HepG2 (cell line): ENCODE measurements at regions not wholly inside any gene's neighbourhood (a gene's known extent, or its start where the extent isn't known, plus 50 kb on each side); places are given as distances from the start of the nearest gene placed in this dataset.

Experiments
- ATAC-seq: fragments of 200-7000 bp; cut with Tn5 transposase; 3 replicates; pipeline ENCODE4 v1.9.1; 2020; ENCODE audit warnings: mild to moderate bottlenecking, moderate library complexity
- BruUV-seq: library from RNA; stranded (reverse); fragments of 400-500 nt; replicated peaks from 2 replicates; lab custom pipeline; 2021; lab: Mats Ljungman, UMichigan
- CTCF ChIA-PET: fragments of 300-600 bp; formaldehyde crosslinking; extraction: SDS; loops from one replicate; lab custom pipeline; 2021; ENCODE audit warnings: low total read pairs, inconsistent platforms, low intra/inter-chr PET ratio; lab: Yijun Ruan, JAX
- POLR2A ChIA-PET: fragments of 350-600 bp; sonication (Branson Sonifier 250); formaldehyde crosslinking; loops from one replicate; lab custom pipeline; 2020; ENCODE audit warnings: antibody characterized with exemption, inconsistent platforms; lab: Yijun Ruan, JAX
- DNase-seq: peaks from one replicate; pipeline ENCODE4 v3.0.0-alpha.2; 2015; ENCODE audit warnings: low spot score
- FAIRE-seq: peaks from 3 replicates; lab custom pipeline; 2011; peaks lifted over from hg19 to GRCh38; lab: Jason Lieb, UNC
- H2AFZ ChIP-seq: one replicate; pipeline ENCODE4 v1.6.1; 2011; ENCODE audit warnings: low read length, inconsistent platforms
- H3K27ac ChIP-seq: fragments of 300-600 bp; 3 replicates; pipeline ENCODE4 v1.8.0; 2011; ENCODE audit warnings: mixed run types, mild to moderate bottlenecking, mixed read lengths, low read length, inconsistent platforms; ENCODE audit not compliant: insufficient read depth; ENCODE audit errors: extremely low read length
- H3K27me3 ChIP-seq, 2 experiments: fragments of 200-600 bp in 1 of 2; 2 replicates in 1 of 2; 3 replicates in 1 of 2; pipeline versions ENCODE4 v1.6.0 to v1.8.0; 2011; ENCODE audit warnings: low read length in 2 of 2, mild to moderate bottlenecking in 2 of 2, moderate library complexity in 2 of 2, inconsistent platforms in 1 of 2; ENCODE audit not compliant: insufficient read depth in 2 of 2, control insufficient read depth in 1 of 2
- H3K36me3 ChIP-seq, 2 experiments: fragments of 200-600 bp in 1 of 2; replicated peaks in 1 of 2; 2 replicates in 1 of 2; 3 replicates in 1 of 2; pipeline versions ENCODE4 v1.5.1 to v1.8.0; 2011; ENCODE audit warnings: low read length in 2 of 2, inconsistent platforms in 1 of 2; ENCODE audit not compliant: insufficient read depth in 2 of 2, control insufficient read depth in 1 of 2
- H3K4me1 ChIP-seq: 2 replicates; pipeline ENCODE4 v1.5.1; 2012; ENCODE audit warnings: low read length, inconsistent platforms; ENCODE audit not compliant: insufficient read depth
- H3K4me2 ChIP-seq: 2 replicates; pipeline ENCODE4 v1.6.0; 2011; ENCODE audit warnings: low read depth, low read length, inconsistent platforms
- H3K4me3 ChIP-seq, 3 experiments: fragments of 200-600 bp in 1 of 3; sonication (generic), shearing (Covaris generic) in 1 of 3; replicated peaks in 1 of 3; 2 replicates each; pipeline ENCODE4 v1.5.1; 2011 to 2016; ENCODE audit warnings: low read length in 3 of 3, inconsistent platforms in 2 of 3, low read depth in 2 of 3, mild to moderate bottlenecking in 2 of 3, control low read depth in 1 of 3, mixed read lengths in 1 of 3; ENCODE audit not compliant: insufficient read depth in 1 of 3
- H3K79me2 ChIP-seq: one replicate; pipeline ENCODE4 v1.6.1; 2011; ENCODE audit warnings: low read length, inconsistent platforms; ENCODE audit not compliant: insufficient read depth
- H3K9ac ChIP-seq: 2 replicates; pipeline ENCODE4 v1.6.0; 2011; ENCODE audit warnings: mild to moderate bottlenecking, low read depth, low read length, inconsistent platforms; ENCODE audit not compliant: insufficient read depth
- H3K9me3 ChIP-seq: 2 replicates; pipeline ENCODE4 v1.5.1; 2012; ENCODE audit warnings: mild to moderate bottlenecking, low read length
- H4K20me1 ChIP-seq: 2 replicates; pipeline ENCODE4 v1.6.0; 2011; ENCODE audit warnings: inconsistent platforms, mild to moderate bottlenecking, low read length, moderate library complexity; ENCODE audit not compliant: insufficient read depth
- KDM1A ChIP-seq: IDR thresholded peaks from 2 replicates; pipeline ENCODE4 v1.6.1; 2016; ENCODE audit warnings: missing compliant biosample characterization
- LCORL ChIP-seq, 2 experiments: fragments of 450-650 bp in 1 of 2; sonication (generic) in 1 of 2; formaldehyde crosslinking in 1 of 2; IDR thresholded peaks; 2 replicates each; pipeline versions ENCODE4 v1.5.0 to v1.6.1; 2017 to 2020; ENCODE audit warnings: antibody characterized with exemption in 1 of 2, missing genetic modification reagents in 1 of 2
- MTA1 ChIP-seq: sonication (generic); formaldehyde crosslinking; IDR thresholded peaks from 2 replicates; pipeline ENCODE4 v1.4.0; 2020; ENCODE audit warnings: missing genetic modification reagents, mild to moderate bottlenecking, borderline replicate concordance
- YY1 ChIP-seq: IDR thresholded peaks from 2 replicates; pipeline ENCODE4 v1.6.1; 2011; ENCODE audit warnings: low read length, low read depth, moderate library complexity, mild to moderate bottlenecking; ENCODE audit not compliant: insufficient read depth, insufficient replicate concordance
- ZNF180 ChIP-seq: sonication (generic); formaldehyde crosslinking; IDR thresholded peaks from 2 replicates; pipeline ENCODE4 v1.4.0; 2020; ENCODE audit warnings: low read depth, missing genetic modification reagents, borderline replicate concordance
- ZNF317 ChIP-seq: sonication (generic); formaldehyde crosslinking; IDR thresholded peaks from 2 replicates; pipeline ENCODE4 v1.5.0; 2020; ENCODE audit warnings: mild to moderate bottlenecking, missing genetic modification reagents
- WGBS: methylation state at CpG from one replicate; pipeline ENCODE4 v1.1.6; 2017; ENCODE audit warnings: low lambda C conversion rate; 5-methylcytosine and 5-hydroxymethylcytosine counted together
- in situ Hi-C: cut with HindIII; loops from 2 replicates; pipeline ENCODE4 v1.10.0; 2017; ENCODE audit warnings: low pct_unique_long_range_greater_than_20kb; ENCODE audit not compliant: extremely low pct_ligation_motif_present
- intact Hi-C: fragments of 100-400 bp; cut with micrococcal nuclease; formaldehyde crosslinking; loops from one replicate; pipeline ENCODE4 v1.10.0; 2022; ENCODE audit not compliant: unreplicated experiment
- TF ChIP-seq, protein P1 (sequence below): sonication (generic); formaldehyde crosslinking; IDR thresholded peaks from 2 replicates; pipeline ENCODE4 v1.4.0; 2020; ENCODE audit warnings: missing genetic modification reagents
- TF ChIP-seq, protein P2 (sequence below): sonication (generic); formaldehyde crosslinking; IDR thresholded peaks from 2 replicates; pipeline ENCODE4 v1.9.0; 2022; ENCODE audit warnings: missing genetic modification reagents, mild to moderate bottlenecking, borderline replicate concordance

DNA sequence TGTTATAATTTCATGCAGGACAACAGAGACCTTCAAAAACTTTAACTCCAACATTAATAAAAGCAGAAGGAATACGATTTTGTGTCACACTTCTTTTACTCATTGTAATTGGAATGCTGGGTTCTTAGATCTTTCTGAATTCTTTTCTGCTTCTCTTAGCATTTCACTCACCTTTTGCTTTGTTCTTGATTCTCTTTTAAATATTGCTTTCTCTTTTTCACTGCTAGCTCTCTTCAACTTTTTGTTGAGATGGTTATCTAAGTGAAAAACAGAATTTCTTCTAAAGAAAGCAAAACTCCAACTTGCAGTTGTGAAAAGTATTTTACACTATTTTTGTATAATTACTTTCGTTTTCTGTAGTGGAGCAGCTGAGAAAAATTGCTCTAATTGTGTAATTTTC, 212.6 kb upstream of the KIF2A start:
- Histone ChIP-seq H3K4me1 (no peaks in the 10 kb centered on the region), H3K79me2 (no peaks in the 10 kb centered on the region), H2AFZ (no peak overlapping the region), H3K4me2 (no peak overlapping the region), H3K36me3 (no peaks in the 10 kb centered on the region), H3K27me3 (no peaks in the 10 kb centered on the region; a peak in 1 of 5 replicates), H3K9me3 (no peaks in the 10 kb centered on the region)
- intact Hi-C loops, result loop anchor here (10.0 kb wide), 1 partner anchor 1259 kb away; no protein-coding TSS in a partner anchor
- BruUV-seq, result no TSS peak
- in situ Hi-C loops, result no loop called here
- DNase-seq (no peak), FAIRE-seq (no peak), ATAC-seq (no peak)
- WGBS, result 0% methylated on average over 2 of the region's 2 CpGs
- CTCF ChIA-PET, result no interaction called here
- TF ChIP-seq KDM1A (no peak), ZNF180 (CRISPR knock-in tag) (no peak), YY1 (no peak), ZNF317 (CRISPR knock-in tag) (no peak), MTA1 (CRISPR knock-in tag) (no peak), LCORL (IDR thresholded peaks at IDR 0.05) (no peak), LCORL (CRISPR knock-in tag; IDR thresholded peaks at IDR 0.05) (no peak)
- TF ChIP-seq, protein P1, sequence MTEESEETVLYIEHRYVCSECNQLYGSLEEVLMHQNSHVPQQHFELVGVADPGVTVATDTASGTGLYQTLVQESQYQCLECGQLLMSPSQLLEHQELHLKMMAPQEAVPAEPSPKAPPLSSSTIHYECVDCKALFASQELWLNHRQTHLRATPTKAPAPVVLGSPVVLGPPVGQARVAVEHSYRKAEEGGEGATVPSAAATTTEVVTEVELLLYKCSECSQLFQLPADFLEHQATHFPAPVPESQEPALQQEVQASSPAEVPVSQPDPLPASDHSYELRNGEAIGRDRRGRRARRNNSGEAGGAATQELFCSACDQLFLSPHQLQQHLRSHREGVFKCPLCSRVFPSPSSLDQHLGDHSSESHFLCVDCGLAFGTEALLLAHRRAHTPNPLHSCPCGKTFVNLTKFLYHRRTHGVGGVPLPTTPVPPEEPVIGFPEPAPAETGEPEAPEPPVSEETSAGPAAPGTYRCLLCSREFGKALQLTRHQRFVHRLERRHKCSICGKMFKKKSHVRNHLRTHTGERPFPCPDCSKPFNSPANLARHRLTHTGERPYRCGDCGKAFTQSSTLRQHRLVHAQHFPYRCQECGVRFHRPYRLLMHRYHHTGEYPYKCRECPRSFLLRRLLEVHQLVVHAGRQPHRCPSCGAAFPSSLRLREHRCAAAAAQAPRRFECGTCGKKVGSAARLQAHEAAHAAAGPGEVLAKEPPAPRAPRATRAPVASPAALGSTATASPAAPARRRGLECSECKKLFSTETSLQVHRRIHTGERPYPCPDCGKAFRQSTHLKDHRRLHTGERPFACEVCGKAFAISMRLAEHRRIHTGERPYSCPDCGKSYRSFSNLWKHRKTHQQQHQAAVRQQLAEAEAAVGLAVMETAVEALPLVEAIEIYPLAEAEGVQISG, result no peak
- TF ChIP-seq, protein P2, sequence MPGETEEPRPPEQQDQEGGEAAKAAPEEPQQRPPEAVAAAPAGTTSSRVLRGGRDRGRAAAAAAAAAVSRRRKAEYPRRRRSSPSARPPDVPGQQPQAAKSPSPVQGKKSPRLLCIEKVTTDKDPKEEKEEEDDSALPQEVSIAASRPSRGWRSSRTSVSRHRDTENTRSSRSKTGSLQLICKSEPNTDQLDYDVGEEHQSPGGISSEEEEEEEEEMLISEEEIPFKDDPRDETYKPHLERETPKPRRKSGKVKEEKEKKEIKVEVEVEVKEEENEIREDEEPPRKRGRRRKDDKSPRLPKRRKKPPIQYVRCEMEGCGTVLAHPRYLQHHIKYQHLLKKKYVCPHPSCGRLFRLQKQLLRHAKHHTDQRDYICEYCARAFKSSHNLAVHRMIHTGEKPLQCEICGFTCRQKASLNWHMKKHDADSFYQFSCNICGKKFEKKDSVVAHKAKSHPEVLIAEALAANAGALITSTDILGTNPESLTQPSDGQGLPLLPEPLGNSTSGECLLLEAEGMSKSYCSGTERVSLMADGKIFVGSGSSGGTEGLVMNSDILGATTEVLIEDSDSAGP (CRISPR knock-in tag), result no peak
- TF ChIP-seq, all 625 proteins: peak for 0
- Histone ChIP-seq H4K20me1 (no peaks in the 10 kb centered on the region), H3K9ac (no peak overlapping the region), H3K4me3 (no peak overlapping the region), H3K27ac (no peak overlapping the region)
- POLR2A ChIA-PET, result no interaction called here
